AG04449 (cell line): ENCODE measurements at regions not wholly inside any gene's neighbourhood (a gene's known extent, or its start where the extent isn't known, plus 50 kb on each side); places are given as distances from the start of the nearest gene placed in this dataset.

Source experiments
- CTCF ChIA-PET: fragments of 350-600 bp; formaldehyde crosslinking; extraction: SDS; loops from one replicate; lab custom pipeline; 2021; ENCODE audit warnings: antibody characterized with exemption; lab: Yijun Ruan, JAX
- POLR2A ChIA-PET: fragments of 400-600, 350-600 bp; formaldehyde crosslinking; extraction: SDS; loops from one replicate; lab custom pipeline; 2020; ENCODE audit warnings: antibody characterized with exemption, inconsistent platforms; lab: Yijun Ruan, JAX
- DNase-seq: peaks from one replicate; pipeline ENCODE4 v3.0.0-alpha.2; 2010; ENCODE audit warnings: low read depth, low spot score
- H3K4me3 ChIP-seq: 2 replicates; pipeline ENCODE4 v1.5.1; 2011; ENCODE audit warnings: low read depth, mild to moderate bottlenecking, control low read depth, low read length
- TF ChIP-seq, protein P1 (sequence below): IDR thresholded peaks from one replicate; pipeline ENCODE4 v1.5.1; 2011; ENCODE audit warnings: mild to moderate bottlenecking, moderate library complexity, low read length, control low read depth, inconsistent platforms; ENCODE audit not compliant: insufficient read depth; ENCODE audit errors: missing control alignments

DNA sequence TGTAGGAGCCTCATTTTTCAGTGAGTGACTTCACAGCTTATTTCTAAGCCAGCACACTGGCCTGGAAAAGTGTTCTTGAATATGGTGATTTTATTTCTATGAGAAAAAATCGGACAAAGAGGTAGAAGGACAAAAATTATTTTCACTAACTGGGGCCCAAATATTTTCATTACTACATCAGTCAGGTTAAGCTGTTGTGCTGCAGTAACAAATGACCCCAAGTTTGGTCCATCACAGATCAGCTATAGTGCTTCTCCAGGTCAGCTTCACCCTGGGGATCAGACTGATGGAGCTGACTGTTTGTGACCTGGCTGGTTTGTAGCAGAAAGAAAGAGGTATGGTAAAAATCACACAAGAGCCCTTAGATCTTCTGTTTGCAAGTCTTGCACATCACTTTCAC lies 97.9 kb upstream of the STT3B start:
- H3K4me3 ChIP-seq, result no peak overlapping the region
- no peak for DNase-seq
- ChIA-PET POLR2A (no interaction called here), CTCF (no interaction called here)
- TF ChIP-seq, protein P1, sequence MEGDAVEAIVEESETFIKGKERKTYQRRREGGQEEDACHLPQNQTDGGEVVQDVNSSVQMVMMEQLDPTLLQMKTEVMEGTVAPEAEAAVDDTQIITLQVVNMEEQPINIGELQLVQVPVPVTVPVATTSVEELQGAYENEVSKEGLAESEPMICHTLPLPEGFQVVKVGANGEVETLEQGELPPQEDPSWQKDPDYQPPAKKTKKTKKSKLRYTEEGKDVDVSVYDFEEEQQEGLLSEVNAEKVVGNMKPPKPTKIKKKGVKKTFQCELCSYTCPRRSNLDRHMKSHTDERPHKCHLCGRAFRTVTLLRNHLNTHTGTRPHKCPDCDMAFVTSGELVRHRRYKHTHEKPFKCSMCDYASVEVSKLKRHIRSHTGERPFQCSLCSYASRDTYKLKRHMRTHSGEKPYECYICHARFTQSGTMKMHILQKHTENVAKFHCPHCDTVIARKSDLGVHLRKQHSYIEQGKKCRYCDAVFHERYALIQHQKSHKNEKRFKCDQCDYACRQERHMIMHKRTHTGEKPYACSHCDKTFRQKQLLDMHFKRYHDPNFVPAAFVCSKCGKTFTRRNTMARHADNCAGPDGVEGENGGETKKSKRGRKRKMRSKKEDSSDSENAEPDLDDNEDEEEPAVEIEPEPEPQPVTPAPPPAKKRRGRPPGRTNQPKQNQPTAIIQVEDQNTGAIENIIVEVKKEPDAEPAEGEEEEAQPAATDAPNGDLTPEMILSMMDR, result no peak

DNA sequence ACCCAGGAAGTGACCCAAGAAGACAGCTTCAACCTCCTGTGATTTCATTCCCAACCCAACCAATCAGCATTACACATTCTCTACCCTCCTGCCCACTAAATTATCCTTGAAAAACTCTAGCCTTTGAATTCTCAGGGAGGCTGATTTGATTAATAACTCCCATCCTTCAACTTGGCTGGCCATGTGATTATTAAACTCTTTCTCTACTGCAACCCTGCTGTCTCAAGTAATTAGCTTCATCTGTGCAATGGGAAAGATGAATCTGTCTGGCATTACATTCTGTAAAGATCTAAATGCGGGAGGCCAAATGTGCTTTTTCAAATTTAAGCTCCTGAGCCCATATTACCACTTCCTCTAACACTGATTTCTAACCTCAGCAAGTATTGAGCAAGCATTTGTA lies 95.9 kb upstream of the STT3B start:
- CTCF ChIA-PET, result no interaction called here

DNA sequence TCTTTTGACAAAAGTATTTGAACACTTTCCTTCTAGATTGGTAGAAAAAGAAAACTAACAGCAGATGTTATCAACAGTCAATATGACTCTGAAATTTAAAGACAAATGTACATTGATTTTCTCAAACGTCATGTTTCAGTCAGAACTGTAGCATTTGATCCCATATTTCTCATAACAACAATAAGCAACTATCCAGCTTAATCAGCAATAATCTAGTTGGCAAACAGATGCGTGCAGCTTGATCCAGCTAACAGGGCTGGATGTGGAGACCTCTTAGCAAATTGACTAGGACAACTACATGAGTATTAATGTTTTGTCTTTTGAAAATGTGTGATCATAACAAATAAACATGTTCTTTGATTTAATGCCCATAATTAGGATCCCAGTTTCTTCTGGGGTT lies 94.0 kb upstream of the STT3B start:
- ChIA-PET CTCF (interaction anchor here (1.3 kb wide), 1 partner anchor 9 kb away, joined by 3 read pairs; no protein-coding TSS in a partner anchor), POLR2A (no interaction called here)
- TF ChIP-seq, protein P1, result no peak
- no peak for DNase-seq
- H3K4me3 ChIP-seq, result no peak overlapping the region

More for the DNA sequence above, 95.9 kb upstream of the STT3B start:
- TF ChIP-seq, protein P1, result no peak
- H3K4me3 ChIP-seq, result no peak overlapping the region
- POLR2A ChIA-PET, result no interaction called here
- DNase-seq, result no peak

DNA sequence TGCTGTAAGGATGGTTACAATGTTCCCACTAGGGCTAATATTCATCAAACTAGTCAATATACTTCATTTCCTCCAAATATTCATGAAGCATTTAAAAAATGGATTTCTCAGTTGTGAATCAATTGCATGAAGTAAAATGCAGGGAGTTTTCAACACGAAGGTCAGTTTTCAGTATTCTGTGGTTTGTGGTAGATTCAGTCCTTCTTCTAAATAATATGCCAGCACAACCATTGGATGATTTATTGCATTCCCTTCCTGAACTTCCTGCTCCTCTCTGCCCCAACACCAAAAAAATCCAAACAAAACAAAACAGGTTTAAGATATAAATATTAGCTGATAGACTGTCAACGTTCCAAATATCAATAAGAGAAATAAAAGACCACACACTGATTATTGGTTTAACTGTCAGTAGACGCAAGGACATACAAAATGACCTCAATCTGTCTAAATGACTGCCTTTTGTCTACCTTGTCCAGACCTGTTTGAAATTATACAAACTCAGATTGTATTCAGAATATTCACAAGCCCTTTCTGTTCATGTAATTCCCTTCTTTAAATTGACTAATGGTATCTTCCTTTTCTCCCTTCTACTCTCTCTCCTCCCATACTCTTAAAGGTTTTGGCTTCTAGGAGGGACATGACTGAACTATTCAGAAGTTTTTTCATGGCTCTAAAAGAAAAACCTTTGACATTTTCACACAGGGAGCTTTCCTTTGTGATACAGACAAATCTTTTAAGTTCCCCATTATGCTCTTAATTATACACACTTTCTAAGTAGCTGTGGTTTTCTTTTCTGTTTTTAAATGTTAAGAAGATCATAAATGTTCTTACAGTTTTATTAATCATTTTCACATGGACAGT lies 92.6 kb upstream of the STT3B start:
- H3K4me3 ChIP-seq, result no peak overlapping the region
- POLR2A ChIA-PET, result no interaction called here
- CTCF ChIA-PET, result no interaction called here
- TF ChIP-seq, protein P1, result no peak
- DNase-seq, result no peak

DNA sequence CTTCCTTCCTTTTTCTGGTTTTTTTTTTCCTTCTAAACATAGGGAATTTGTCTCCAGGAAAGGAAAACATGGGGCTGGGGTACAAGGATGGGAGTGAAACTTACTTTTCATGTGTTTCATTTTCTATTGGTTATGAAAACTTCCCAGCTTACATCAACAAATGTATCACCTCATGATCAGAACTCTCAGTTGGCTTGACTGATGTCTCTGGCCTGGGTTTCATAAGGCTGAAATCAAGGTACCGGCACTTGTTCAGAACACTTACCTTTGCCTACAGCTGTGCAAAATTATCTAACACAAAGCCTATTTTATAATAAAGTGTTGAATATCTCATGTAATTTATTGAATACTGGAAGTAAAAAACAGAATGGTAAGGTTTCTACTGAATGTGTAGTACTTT lies 91.8 kb upstream of the STT3B start:
- ChIA-PET CTCF (no interaction called here), POLR2A (no interaction called here)
- H3K4me3 ChIP-seq, result no peak overlapping the region
- DNase-seq, result no peak
- TF ChIP-seq, protein P1, result no peak

DNA sequence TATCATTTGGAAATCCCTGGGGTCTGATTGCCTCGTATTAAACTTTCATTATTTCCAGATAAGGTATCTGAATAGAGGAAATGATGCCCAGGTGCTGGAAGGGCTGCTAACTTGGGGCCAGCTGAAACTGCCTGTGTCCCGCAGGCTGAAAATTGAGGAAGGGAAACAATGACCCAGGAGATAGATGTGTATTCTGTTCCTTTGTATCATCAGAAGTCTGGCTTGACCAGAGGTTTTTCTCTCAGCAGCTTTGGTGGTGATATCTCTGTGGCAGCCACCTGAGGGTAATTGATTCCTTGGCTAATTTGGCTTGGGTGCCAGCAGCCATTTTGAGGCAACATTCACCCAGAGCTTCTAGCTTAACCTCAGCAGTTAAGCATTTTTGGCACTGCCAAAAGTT lies 90.0 kb upstream of the STT3B start:
- CTCF ChIA-PET, result interaction anchor here (1.3 kb wide), 1 partner anchor 9 kb away, joined by 3 read pairs; no protein-coding TSS in a partner anchor
- no peak for DNase-seq
- TF ChIP-seq, protein P1, result no peak
- no peak overlapping the region for H3K4me3 ChIP-seq
- POLR2A ChIA-PET, result no interaction called here
